ENCODE measurements at regions not wholly inside any gene's neighbourhood (a gene's known extent, or its start where the extent isn't known, plus 50 kb on each side); places are given as distances from the start of the nearest gene placed in this dataset.

DNA sequence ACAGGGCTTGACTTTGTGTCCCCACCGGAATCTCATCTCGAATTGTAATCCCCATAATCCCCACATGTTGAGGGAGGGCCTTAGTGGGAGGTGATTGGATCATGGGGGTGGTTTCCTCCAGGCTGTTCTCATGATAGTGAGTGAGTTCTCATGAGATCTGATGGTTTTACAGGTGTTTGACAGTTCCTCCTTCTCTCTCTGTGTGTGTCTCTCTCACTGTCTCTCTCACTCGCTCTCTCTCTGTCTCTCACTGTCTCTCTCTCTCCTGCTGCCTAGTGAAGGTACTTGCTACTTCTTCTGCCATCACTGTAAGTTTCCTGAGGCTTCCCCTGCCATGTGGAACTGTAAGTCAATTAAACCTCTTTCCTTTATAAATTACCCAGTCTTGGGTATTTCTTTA is 289.8 kb upstream of the HABP2 start:
- no peak for DNase-seq (ENCODE audit: low read depth, low spot score)
- in situ Hi-C loops (cut with HindIII; ENCODE audit: low sequenced_read_pairs): no loop called here
- H3K4me3 ChIP-seq (ENCODE audit: low read depth, low read length): no peak overlapping the region
- TF ChIP-seq CTCF (IDR thresholded peaks at IDR 0.05; ENCODE audit: low read depth, low read length): no peak

GRCh38 chr10:113264333-113265131 is 288.3 kb upstream of the HABP2 start:
- in situ Hi-C loops (cut with HindIII; ENCODE audit: low sequenced_read_pairs): no loop called here
- H3K4me3 ChIP-seq (ENCODE audit: low read depth, low read length): no peak overlapping the region
- DNase-seq (ENCODE audit: low read depth, low spot score): no peak
- no peak for TF ChIP-seq CTCF (IDR thresholded peaks at IDR 0.05; ENCODE audit: low read depth, low read length)

DNA sequence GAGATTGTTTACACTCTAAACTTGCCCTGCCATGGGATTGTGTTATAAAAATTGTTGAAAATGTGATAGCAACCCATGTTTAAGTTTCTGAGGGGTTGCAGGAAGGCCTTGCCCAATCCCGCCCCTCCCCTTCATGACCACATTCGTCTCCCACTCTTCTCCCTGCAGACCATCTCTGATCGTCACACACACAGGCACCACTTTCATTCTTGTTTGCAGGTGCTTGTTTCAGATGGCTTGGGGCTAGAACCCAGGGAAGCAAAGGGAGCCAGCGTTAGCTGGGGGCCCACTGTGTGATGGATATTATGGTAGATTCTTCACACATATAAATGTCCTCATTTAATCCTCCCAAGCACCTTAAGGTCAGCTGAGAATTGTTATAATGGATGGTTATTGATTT is 286.7 kb upstream of the HABP2 start:
- in situ Hi-C loops (cut with HindIII; ENCODE audit: low sequenced_read_pairs): no loop called here
- no peak for DNase-seq (ENCODE audit: low read depth, low spot score)
- TF ChIP-seq CTCF (IDR thresholded peaks at IDR 0.05; ENCODE audit: low read depth, low read length): no peak
- no peak overlapping the region for H3K4me3 ChIP-seq (ENCODE audit: low read depth, low read length)

DNA sequence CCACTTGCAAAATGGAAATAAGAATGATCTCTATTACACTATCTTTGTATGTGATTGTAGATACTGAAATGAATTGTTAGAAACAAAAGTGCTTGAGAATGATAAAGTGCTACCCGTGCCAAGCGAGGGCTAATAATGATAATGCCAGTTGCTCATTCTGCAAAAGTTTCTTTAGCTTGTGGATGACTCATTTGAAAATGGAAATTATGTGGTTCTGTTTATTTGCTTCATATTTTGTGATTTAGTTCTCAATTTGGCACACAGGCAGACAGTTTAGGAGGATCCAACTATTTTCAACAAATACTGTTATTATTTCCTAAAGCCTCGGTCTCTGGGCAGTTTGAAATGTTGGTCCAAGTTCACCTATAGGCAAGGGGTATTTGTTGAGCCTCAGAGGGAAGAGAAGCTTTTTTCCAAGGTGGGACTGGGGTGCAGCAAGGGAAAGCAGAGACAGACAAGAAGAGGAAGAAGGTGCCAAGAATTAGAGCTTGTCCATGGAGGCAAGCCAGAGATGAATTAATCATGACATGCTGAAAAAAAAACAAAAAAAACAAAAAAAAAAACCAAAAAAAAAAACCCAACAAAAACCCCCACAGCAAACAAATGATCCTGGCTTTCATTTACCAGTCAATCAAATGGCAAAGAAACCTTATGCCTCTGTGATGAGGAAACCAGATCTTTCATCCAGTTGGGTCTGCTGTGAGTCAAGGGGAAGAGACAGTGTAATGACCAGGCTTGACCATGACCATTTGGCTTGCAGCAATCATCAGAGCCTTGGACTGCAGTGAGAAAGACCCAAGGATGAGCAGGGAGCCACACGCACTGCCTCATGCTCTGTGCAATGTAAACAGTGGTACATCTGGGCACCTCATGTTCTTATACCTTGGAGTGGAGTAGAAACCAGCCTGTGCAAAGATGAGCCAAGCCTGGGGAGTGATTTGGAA is 285.0 kb upstream of the HABP2 start:
- in situ Hi-C loops (cut with HindIII; ENCODE audit: low sequenced_read_pairs): no loop called here
- DNase-seq (ENCODE audit: low read depth, low spot score): no peak
- no peak for TF ChIP-seq CTCF (IDR thresholded peaks at IDR 0.05; ENCODE audit: low read depth, low read length)
- no peak overlapping the region for H3K4me3 ChIP-seq (ENCODE audit: low read depth, low read length)

DNA sequence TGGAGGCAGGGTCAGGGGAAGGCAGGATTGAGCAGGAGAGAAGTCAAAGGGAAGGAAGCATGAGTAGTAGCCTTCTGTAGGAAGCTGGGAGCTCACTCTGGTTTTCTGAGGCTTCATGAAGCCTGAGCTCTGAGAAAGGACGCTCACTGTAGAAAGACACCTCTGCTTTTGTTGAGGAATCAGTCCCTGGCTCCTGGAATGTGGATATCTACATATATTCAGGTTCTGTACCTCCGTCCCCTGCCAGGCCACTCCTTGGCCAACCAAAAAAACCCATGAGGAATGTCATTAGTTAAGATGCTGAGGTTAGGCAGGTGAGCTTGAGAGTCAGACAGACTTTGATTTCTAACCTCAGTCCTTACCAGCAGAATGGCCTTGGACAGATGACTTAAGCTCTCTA is 283.5 kb upstream of the HABP2 start:
- H3K4me3 ChIP-seq (ENCODE audit: low read depth, low read length): no peak overlapping the region
- in situ Hi-C loops (cut with HindIII; ENCODE audit: low sequenced_read_pairs): no loop called here
- no peak for DNase-seq (ENCODE audit: low read depth, low spot score)
- TF ChIP-seq CTCF (IDR thresholded peaks at IDR 0.05; ENCODE audit: low read depth, low read length): no peak

GRCh38 chr10:113272511-113272910 is 280.3 kb upstream of the HABP2 start:
- no peak for DNase-seq (ENCODE audit: low read depth, low spot score)
- H3K4me3 ChIP-seq (ENCODE audit: low read depth, low read length): no peak overlapping the region
- in situ Hi-C loops (cut with HindIII; ENCODE audit: low sequenced_read_pairs): no loop called here
- TF ChIP-seq CTCF (IDR thresholded peaks at IDR 0.05; ENCODE audit: low read depth, low read length): no peak

Data from astrocyte of the spinal cord (primary cell).